ENCODE measurements at regions not wholly inside any gene's neighbourhood (a gene's known extent, or its start where the extent isn't known, plus 50 kb on each side); places are given as distances from the start of the nearest gene placed in this dataset.

- Histone ChIP-seq H3K4me1 (ENCODE audit: control insufficient read depth in 1 of 2, insufficient read depth in 2 of 2, low read length in 2 of 2) (no peaks in the 10 kb centered on the region), H3K36me3 (ENCODE audit: control insufficient read depth in 1 of 2, insufficient read depth in 2 of 2, low read length in 1 of 2) (no peaks in the 10 kb centered on the region), H3K4me3 (ENCODE audit: low read length in 2 of 2) (no peak overlapping the region), H3K9me3 (ENCODE audit: control insufficient read depth, low read length) (no peaks in the 10 kb centered on the region), H3K27me3 (ENCODE audit: control insufficient read depth in 1 of 2, insufficient read depth in 2 of 2, low read length in 1 of 2) (peaks cover 0 to 2% of the 10 kb centered on the region in 2 donors), H3K27ac (ENCODE audit: low read depth in 1 of 2, low read length in 2 of 2) (no peak overlapping the region)
- WGBS, 2 donors, result 99 to 100% methylated on average over 1 of the region's 1 CpG
- ATAC-seq (ENCODE audit: low FRiP score) (no peak), DNase-seq (no peak)
- intact Hi-C loops (cut with DNase I), result no loop called here
Measured at GRCh38 chr6:45784250-45784649, 231.4 kb downstream of the CLIC5 start.

- intact Hi-C loops (cut with DNase I), result no loop called here
- Histone ChIP-seq H3K27ac (ENCODE audit: low read depth in 1 of 2, low read length in 2 of 2) (no peak overlapping the region), H3K4me3 (ENCODE audit: low read length in 2 of 2) (no peak overlapping the region), H3K9me3 (ENCODE audit: control insufficient read depth, low read length) (no peaks in the 10 kb centered on the region), H3K27me3 (ENCODE audit: control insufficient read depth in 1 of 2, insufficient read depth in 2 of 2, low read length in 1 of 2) (peaks cover 0 to 2% of the 10 kb centered on the region in 2 donors), H3K36me3 (ENCODE audit: control insufficient read depth in 1 of 2, insufficient read depth in 2 of 2, low read length in 1 of 2) (no peaks in the 10 kb centered on the region), H3K4me1 (ENCODE audit: control insufficient read depth in 1 of 2, insufficient read depth in 2 of 2, low read length in 2 of 2) (no peaks in the 10 kb centered on the region)
- ATAC-seq (ENCODE audit: low FRiP score), result no peak
- WGBS, 2 donors, result 72 to 74% methylated on average over 5 of the region's 5 CpGs
- no peak for DNase-seq
Measured at GRCh38 chr6:45783716-45784115, 231.9 kb downstream of the CLIC5 start.

- intact Hi-C loops (cut with DNase I), result no loop called here
- ATAC-seq (ENCODE audit: low FRiP score) (no peak), DNase-seq (no peak)
- Histone ChIP-seq H3K36me3 (ENCODE audit: control insufficient read depth in 1 of 2, insufficient read depth in 2 of 2, low read length in 1 of 2) (no peaks in the 10 kb centered on the region), H3K9me3 (ENCODE audit: control insufficient read depth, low read length) (no peaks in the 10 kb centered on the region), H3K27me3 (ENCODE audit: control insufficient read depth in 1 of 2, insufficient read depth in 2 of 2, low read length in 1 of 2) (peaks cover 0 to 1% of the 10 kb centered on the region in 2 donors), H3K27ac (ENCODE audit: low read depth in 1 of 2, low read length in 2 of 2) (no peak overlapping the region), H3K4me3 (ENCODE audit: low read length in 2 of 2) (no peak overlapping the region), H3K4me1 (ENCODE audit: control insufficient read depth in 1 of 2, insufficient read depth in 2 of 2, low read length in 2 of 2) (no peaks in the 10 kb centered on the region)
- WGBS, 2 donors, result 71 to 79% methylated on average over 3 of the region's 3 CpGs
Measured at GRCh38 chr6:45781890-45782289, 233.8 kb downstream of the CLIC5 start.

GRCh38 chr6:45780523-45780922, 235.1 kb downstream of the CLIC5 start:
- intact Hi-C loops (cut with DNase I), result no loop called here
- Histone ChIP-seq H3K27ac (ENCODE audit: low read depth in 1 of 2, low read length in 2 of 2) (no peak overlapping the region), H3K4me1 (ENCODE audit: control insufficient read depth in 1 of 2, insufficient read depth in 2 of 2, low read length in 2 of 2) (no peaks in the 10 kb centered on the region), H3K27me3 (ENCODE audit: control insufficient read depth in 1 of 2, insufficient read depth in 2 of 2, low read length in 1 of 2) (no peaks in the 10 kb centered on the region), H3K9me3 (ENCODE audit: control insufficient read depth, low read length) (no peaks in the 10 kb centered on the region), H3K36me3 (ENCODE audit: control insufficient read depth in 1 of 2, insufficient read depth in 2 of 2, low read length in 1 of 2) (no peaks in the 10 kb centered on the region), H3K4me3 (ENCODE audit: low read length in 2 of 2) (no peak overlapping the region)
- 93 to 94% methylated on average over 2 of the region's 2 CpGs for WGBS, 2 donors
- no peak for DNase-seq
- no peak for ATAC-seq (ENCODE audit: low FRiP score)

- no peaks in the 10 kb centered on the region for H3K27me3 ChIP-seq (ENCODE audit: control insufficient read depth in 1 of 2, insufficient read depth in 2 of 2, low read length in 1 of 2)
- intact Hi-C loops (cut with DNase I), result no loop called here
- no peak overlapping the region for H3K4me3 ChIP-seq (ENCODE audit: low read length in 2 of 2)
Measured at GRCh38 chr6:45775026-45775697, 240.5 kb downstream of the CLIC5 start.

GRCh38 chr6:45773906-45774305, 241.8 kb downstream of the CLIC5 start:
- DNase-seq (no peak), ATAC-seq (ENCODE audit: low FRiP score) (no peak)
- H3K9me3 ChIP-seq (ENCODE audit: control insufficient read depth, low read length), result no peaks in the 10 kb centered on the region
- H3K27me3 ChIP-seq (ENCODE audit: control insufficient read depth in 1 of 2, insufficient read depth in 2 of 2, low read length in 1 of 2), result no peaks in the 10 kb centered on the region
- H3K4me3 ChIP-seq (ENCODE audit: low read length in 2 of 2), result no peak overlapping the region
- 89 to 91% methylated on average over 3 of the region's 3 CpGs for WGBS, 2 donors
- no peak overlapping the region for H3K27ac ChIP-seq (ENCODE audit: low read depth in 1 of 2, low read length in 2 of 2)
- intact Hi-C loops (cut with DNase I), result no loop called here
- H3K36me3 ChIP-seq (ENCODE audit: control insufficient read depth in 1 of 2, insufficient read depth in 2 of 2, low read length in 1 of 2), result no peaks in the 10 kb centered on the region
- no peaks in the 10 kb centered on the region for H3K4me1 ChIP-seq (ENCODE audit: control insufficient read depth in 1 of 2, insufficient read depth in 2 of 2, low read length in 2 of 2)

More at GRCh38 chr6:45775026-45775697, 240.5 kb downstream of the CLIC5 start:
- 83 to 85% methylated on average over 5 of the region's 5 CpGs for WGBS, 2 donors
- Histone ChIP-seq H3K4me1 (ENCODE audit: control insufficient read depth in 1 of 2, insufficient read depth in 2 of 2, low read length in 2 of 2) (no peaks in the 10 kb centered on the region), H3K27ac (ENCODE audit: low read depth in 1 of 2, low read length in 2 of 2) (no peak overlapping the region), H3K9me3 (ENCODE audit: control insufficient read depth, low read length) (no peaks in the 10 kb centered on the region), H3K36me3 (ENCODE audit: control insufficient read depth in 1 of 2, insufficient read depth in 2 of 2, low read length in 1 of 2) (no peaks in the 10 kb centered on the region)
- DNase-seq (no peak), ATAC-seq (ENCODE audit: low FRiP score) (peak; percentile 60)

- Histone ChIP-seq H3K27ac (ENCODE audit: low read depth in 1 of 2, low read length in 2 of 2) (no peak overlapping the region), H3K4me1 (ENCODE audit: control insufficient read depth in 1 of 2, insufficient read depth in 2 of 2, low read length in 2 of 2) (no peaks in the 10 kb centered on the region), H3K9me3 (ENCODE audit: control insufficient read depth, low read length) (no peaks in the 10 kb centered on the region), H3K36me3 (ENCODE audit: control insufficient read depth in 1 of 2, insufficient read depth in 2 of 2, low read length in 1 of 2) (no peaks in the 10 kb centered on the region), H3K27me3 (ENCODE audit: control insufficient read depth in 1 of 2, insufficient read depth in 2 of 2, low read length in 1 of 2) (no peaks in the 10 kb centered on the region), H3K4me3 (ENCODE audit: low read length in 2 of 2) (no peak overlapping the region)
- intact Hi-C loops (cut with DNase I), result no loop called here
- 70 to 74% methylated on average over 6 of the region's 6 CpGs for WGBS, 2 donors
- ATAC-seq (ENCODE audit: low FRiP score) (no peak), DNase-seq (no peak)
Measured at GRCh38 chr6:45772886-45773495, 242.7 kb downstream of the CLIC5 start.

- intact Hi-C loops (cut with DNase I), result no loop called here
- no peak overlapping the region for H3K4me3 ChIP-seq (ENCODE audit: low read length in 2 of 2)
- 37 to 47% methylated on average over 4 of the region's 4 CpGs for WGBS, 2 donors
- H3K9me3 ChIP-seq (ENCODE audit: control insufficient read depth, low read length), result no peaks in the 10 kb centered on the region
- H3K27ac ChIP-seq (ENCODE audit: low read depth in 1 of 2, low read length in 2 of 2), result no peak overlapping the region
- H3K36me3 ChIP-seq (ENCODE audit: control insufficient read depth in 1 of 2, insufficient read depth in 2 of 2, low read length in 1 of 2), result no peaks in the 10 kb centered on the region
- H3K27me3 ChIP-seq (ENCODE audit: control insufficient read depth in 1 of 2, insufficient read depth in 2 of 2, low read length in 1 of 2), result no peaks in the 10 kb centered on the region
- DNase-seq (no peak), ATAC-seq (ENCODE audit: low FRiP score) (no peak)
- H3K4me1 ChIP-seq (ENCODE audit: control insufficient read depth in 1 of 2, insufficient read depth in 2 of 2, low read length in 2 of 2), result no peaks in the 10 kb centered on the region
Measured at GRCh38 chr6:45772051-45772450, 243.6 kb downstream of the CLIC5 start.

- no peak overlapping the region for H3K4me3 ChIP-seq (ENCODE audit: low read length in 2 of 2)
- ATAC-seq (ENCODE audit: low FRiP score) (no peak), DNase-seq (no peak)
- peaks cover 0 to 1% of the 10 kb centered on the region in 2 donors for H3K27me3 ChIP-seq (ENCODE audit: control insufficient read depth in 1 of 2, insufficient read depth in 2 of 2, low read length in 1 of 2)
- H3K27ac ChIP-seq (ENCODE audit: low read depth in 1 of 2, low read length in 2 of 2), result no peak overlapping the region
- H3K4me1 ChIP-seq (ENCODE audit: control insufficient read depth in 1 of 2, insufficient read depth in 2 of 2, low read length in 2 of 2), result no peaks in the 10 kb centered on the region
- H3K36me3 ChIP-seq (ENCODE audit: control insufficient read depth in 1 of 2, insufficient read depth in 2 of 2, low read length in 1 of 2), result no peaks in the 10 kb centered on the region
- H3K9me3 ChIP-seq (ENCODE audit: control insufficient read depth, low read length), result no peaks in the 10 kb centered on the region
- intact Hi-C loops (cut with DNase I), result no loop called here
Measured at GRCh38 chr6:45763281-45763680, 252.4 kb downstream of the CLIC5 start.
